ENCODE measurements at regions not wholly inside any gene's neighbourhood (a gene's known extent, or its start where the extent isn't known, plus 50 kb on each side); places are given as distances from the start of the nearest gene placed in this dataset.
A peak's percentile ranks its signal among the peaks of the same experiment; 100 is the strongest.
"Not testable (repeated sequence)": the region's sequence is repeated elsewhere in the genome, so short reads cannot be mapped to it uniquely, and the experiment has no call there.

DNA sequence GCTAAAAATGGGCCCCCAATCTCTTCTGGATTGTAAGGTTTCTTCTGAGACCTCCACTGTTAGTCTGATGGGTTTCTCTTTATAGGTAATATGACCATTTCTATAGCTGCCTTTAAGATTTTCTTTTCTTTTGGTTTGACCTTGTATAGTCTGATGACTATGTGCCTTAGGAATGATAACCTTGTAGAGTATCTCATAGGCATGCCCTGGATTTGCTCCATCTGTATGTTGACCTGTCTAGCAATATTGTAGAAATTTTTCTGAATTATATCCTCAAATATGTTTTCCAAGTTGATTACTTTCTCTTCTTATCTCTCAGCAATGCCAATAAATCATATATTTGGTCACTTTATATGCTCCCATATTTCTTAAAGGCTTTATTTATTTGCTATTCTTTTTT is 1403.8 kb upstream of the GOT2 start:
- no peak for DNase-seq (ENCODE audit: low read depth)

- no peak for DNase-seq (ENCODE audit: low read depth)
These were observed 1393.1 kb upstream of the GOT2 start for GRCh38 chr16:60127196-60127595.

GRCh38 chr16:60126115-60126514 is 1392.0 kb upstream of the GOT2 start:
- DNase-seq (ENCODE audit: low read depth) = not testable (repeated sequence)

- no peak for DNase-seq (ENCODE audit: low read depth)
These were observed 1389.4 kb upstream of the GOT2 start for GRCh38 chr16:60123392-60124023.

DNA sequence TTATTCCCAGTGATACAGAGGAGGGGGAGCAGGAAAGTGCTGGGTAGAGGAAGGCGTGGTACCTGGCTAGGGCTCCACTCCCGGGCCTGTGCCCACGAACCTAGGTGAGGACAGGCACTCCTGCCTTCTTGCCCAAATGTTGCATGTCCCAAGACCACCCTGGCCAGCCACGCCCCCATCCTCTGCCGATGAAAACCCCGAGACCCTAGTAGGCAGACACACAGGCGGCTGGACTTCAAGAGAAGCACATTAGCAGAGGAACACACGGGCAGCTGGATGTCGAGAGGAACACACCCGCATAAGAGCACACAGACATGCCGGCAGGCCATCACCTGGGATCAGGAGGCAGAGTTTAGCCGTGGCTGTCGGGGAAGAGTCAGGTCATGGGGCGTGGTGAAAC is 1386.5 kb upstream of the GOT2 start:
- DNase-seq (ENCODE audit: low read depth) = no peak

- no peak for DNase-seq (ENCODE audit: low read depth)
These were observed 1376.4 kb upstream of the GOT2 start for GRCh38 chr16:60110531-60110930.

- DNase-seq (ENCODE audit: low read depth) = peak; percentile 26
These were observed 1373.8 kb upstream of the GOT2 start for GRCh38 chr16:60107871-60108270.

DNA sequence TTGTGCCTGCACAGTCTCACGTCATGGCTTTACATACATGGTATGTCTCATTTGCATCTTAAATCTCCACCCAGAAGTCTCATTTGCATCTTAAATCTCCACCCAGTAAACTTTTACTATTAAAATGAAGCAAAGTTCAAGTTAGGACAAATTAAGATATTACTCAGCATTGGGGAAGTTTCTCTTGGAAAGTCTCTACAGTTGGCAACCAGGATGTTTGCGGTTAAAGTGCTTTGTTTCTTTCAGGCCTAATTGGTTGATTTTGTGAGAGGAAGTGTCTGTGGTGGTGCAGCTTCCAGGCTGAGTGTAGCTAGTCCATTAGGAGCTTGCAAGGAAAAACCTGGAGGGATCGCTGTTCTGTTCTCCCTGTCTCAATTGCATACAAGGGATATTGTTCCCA is 1373.3 kb upstream of the GOT2 start:
- peak; percentile 48 for DNase-seq (ENCODE audit: low read depth)

- DNase-seq (ENCODE audit: low read depth) = no peak
These were observed 1366.3 kb upstream of the GOT2 start for GRCh38 chr16:60100371-60100770.

GRCh38 chr16:60091529-60091928 is 1357.4 kb upstream of the GOT2 start:
- no peak for DNase-seq (ENCODE audit: low read depth)

- DNase-seq (ENCODE audit: low read depth) = no peak
These were observed 1357.0 kb upstream of the GOT2 start for GRCh38 chr16:60091071-60091470.

DNA sequence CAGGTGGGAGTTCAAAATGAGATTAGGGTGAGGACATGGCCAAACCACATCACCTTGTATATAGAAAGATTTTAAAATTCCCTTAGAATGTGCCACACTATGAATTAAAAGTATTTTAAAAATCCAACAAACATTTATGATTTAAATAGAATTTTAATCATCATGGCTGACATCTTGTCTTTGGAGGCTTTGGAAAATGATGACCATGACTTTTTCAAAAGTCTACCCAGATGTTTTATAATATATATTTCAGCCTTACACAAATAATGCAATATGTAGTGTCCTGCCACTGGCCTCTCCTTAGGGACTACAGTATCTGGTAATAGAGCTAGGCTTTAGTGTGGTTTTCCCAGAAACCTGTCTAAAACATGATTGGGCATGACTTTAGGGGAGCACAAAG is 1353.4 kb upstream of the GOT2 start:
- no peak for DNase-seq (ENCODE audit: low read depth)

- not testable (repeated sequence) for DNase-seq (ENCODE audit: low read depth)
These were observed 1344.7 kb upstream of the GOT2 start for GRCh38 chr16:60078819-60079218.

DNA sequence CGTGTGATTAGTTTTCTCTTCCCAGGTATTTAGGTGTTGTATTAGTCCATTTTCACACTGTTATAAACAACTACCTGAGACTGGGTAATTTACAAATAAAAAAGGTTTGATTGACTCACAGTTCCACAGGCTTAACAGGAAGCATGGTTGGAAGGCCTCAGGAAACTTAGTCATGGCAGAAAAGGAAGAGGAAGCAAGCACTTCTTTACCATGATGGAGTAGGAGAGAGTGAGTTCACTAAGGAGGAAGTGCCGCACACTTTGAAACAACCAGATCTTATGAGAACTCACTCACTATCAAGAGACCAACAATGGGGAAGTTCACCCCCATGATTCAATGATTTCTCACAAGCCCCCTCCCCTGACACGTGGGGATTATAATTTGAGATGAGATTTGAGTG is 1343.7 kb upstream of the GOT2 start:
- peak; percentile 11 for DNase-seq (ENCODE audit: low read depth)

DNA sequence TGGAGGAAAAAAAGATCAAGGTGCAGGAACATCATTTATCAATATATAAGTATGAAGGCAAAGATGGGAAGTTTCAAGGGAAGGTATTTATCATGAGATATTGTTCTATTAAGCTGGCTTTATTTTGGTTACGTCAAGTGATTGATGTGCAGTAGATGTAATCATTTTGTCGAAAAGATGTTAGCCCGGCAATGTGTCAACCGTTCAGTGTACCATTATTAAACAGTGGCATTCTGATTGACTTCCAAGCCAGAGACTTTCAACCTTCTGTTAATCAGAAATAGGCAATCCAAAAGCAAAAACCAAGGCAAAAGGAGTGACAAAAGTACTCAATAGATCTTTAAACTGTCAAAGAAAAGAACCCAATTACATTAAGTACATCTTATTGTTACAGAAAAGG is 1340.3 kb upstream of the GOT2 start:
- no peak for DNase-seq (ENCODE audit: low read depth)

DNA sequence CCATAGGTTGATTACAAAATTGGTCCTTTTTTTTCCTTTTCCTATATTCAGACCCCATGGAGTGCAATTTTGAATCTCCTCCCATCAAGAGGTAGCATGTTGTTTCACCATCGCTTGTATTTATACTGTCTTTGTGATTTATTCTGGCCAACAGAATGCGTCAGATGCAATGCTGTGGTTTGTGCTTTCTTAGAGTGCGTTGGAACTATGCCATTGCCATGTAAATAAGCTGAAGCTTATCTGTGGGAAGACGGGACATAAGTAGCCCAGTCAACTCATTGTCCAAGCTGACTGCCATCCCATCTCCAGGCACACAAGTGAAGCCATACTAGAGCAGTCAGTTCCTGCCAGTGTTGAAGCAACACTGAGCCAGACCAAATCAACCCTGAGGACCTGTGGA is 1339.3 kb upstream of the GOT2 start:
- no peak for DNase-seq (ENCODE audit: low read depth)

- no peak for DNase-seq (ENCODE audit: low read depth)
These were observed 1329.9 kb upstream of the GOT2 start for GRCh38 chr16:60064026-60064425.

- DNase-seq (ENCODE audit: low read depth) = no peak
These were observed 1327.3 kb upstream of the GOT2 start for GRCh38 chr16:60061396-60061795.

GRCh38 chr16:60060731-60061130 is 1326.6 kb upstream of the GOT2 start:
- DNase-seq (ENCODE audit: low read depth) = no peak

GRCh38 chr16:60059141-60059540 is 1325.0 kb upstream of the GOT2 start:
- no peak for DNase-seq (ENCODE audit: low read depth)

GRCh38 chr16:60041671-60042070 is 1307.6 kb upstream of the GOT2 start:
- no peak for DNase-seq (ENCODE audit: low read depth)

- DNase-seq (ENCODE audit: low read depth) = no peak
These were observed 1297.6 kb upstream of the GOT2 start for GRCh38 chr16:60031740-60032139.

DNA sequence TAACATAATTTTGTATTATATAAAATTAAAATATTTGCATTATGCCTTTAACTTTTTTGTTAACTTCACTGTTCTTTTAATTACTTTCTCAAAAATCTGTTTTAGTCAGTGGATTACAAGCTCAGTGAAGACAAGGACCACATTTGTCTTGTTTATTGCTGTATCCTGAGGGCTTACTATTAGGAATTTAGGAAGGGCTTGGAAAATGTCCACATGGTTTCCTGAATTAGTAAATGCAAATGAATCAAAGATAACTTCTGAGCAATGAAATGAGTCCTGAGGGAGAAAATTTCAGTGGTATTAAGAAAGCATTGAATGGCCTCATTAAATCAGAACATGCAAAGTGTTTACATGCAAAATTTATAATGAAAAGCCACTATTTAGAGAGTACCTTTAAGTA is 1293.2 kb upstream of the GOT2 start:
- DNase-seq (ENCODE audit: low read depth) = no peak

GRCh38 chr16:60013076-60013475 is 1279.0 kb upstream of the GOT2 start:
- DNase-seq (ENCODE audit: low read depth) = no peak

DNA sequence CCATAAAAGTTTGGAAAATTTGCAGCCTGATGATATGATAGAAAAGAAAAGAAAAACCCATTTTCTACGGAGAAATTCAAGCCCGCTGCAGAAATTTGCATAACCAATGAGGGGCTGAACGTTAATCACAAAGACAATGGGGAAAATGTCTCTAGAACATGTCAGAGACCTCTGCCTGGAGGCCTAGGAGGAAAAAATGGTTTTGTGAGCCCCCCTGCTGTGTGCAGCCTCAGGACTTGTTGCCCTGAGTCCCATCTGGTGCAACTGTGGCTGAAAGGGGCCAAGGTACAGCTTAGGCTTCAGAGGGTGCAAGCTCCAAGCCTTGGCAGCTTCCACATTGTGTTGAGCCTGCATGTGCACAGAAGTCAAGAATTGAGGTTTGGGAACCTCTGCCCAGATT is 1267.4 kb upstream of the GOT2 start:
- DNase-seq (ENCODE audit: low read depth) = no peak
